ENCODE measurements at regions not wholly inside any gene's neighbourhood (a gene's known extent, or its start where the extent isn't known, plus 50 kb on each side); places are given as distances from the start of the nearest gene placed in this dataset.
A peak's percentile ranks its signal among the peaks of the same experiment; 100 is the strongest.

DNA sequence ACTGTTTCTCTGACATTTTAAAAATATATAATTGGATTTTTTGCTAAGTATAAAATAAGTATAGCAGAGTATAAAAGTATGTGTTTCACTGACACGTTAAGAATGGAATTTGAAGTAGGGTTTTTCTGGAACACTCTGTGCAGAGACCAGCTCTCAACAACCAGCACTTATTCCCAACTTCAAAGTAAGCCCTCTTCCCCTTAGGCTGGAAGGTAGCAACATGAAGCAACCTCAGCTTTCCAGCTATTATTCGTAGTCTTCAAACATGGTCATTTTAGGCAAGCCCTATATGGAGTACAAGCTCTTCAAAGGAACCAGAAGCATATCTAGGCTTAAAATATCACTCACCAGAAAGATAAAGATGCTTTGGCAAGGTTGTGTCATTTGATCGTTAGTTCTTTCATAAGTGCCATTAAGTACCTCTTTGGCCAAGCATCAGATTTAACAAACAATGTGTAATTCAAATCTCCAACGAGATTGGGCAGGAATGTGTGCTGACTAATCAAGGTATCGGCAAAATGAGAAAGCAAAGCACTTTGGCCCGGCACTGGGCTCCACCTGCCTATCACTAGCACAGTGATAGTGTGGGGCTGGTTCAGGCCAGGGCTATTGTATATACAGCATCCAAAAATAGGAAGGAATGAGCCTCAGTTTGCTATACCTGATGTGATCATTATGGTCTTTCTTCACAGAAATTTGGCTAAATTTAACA lies 95.9 kb upstream of the FREM2 start:
- H3K9me3 ChIP-seq (ENCODE audit: control insufficient read depth in 2 of 2, insufficient read depth in 1 of 2, low read depth in 1 of 2, low read length in 1 of 2): no peaks in the 10 kb centered on the region
- WGBS, 3 donors: 13 to 60% (median 17%) methylated on average over 6 of the region's 6 CpGs
- H3K27me3 ChIP-seq (ENCODE audit: control insufficient read depth in 3 of 3, insufficient read depth in 3 of 3, low read length in 3 of 3): peaks cover 0 to 2% (median 0%) of the 10 kb centered on the region in 3 donors
- H3K27ac ChIP-seq (ENCODE audit: low read depth in 1 of 3, low read length in 2 of 3): no peak overlapping the region
- FAIRE-seq: no peak
- peak in 1 of 2 donors; percentile 23 for DNase-seq
- H3K4me1 ChIP-seq (ENCODE audit: control insufficient read depth in 3 of 3, insufficient read depth in 2 of 3, low read depth in 1 of 3, low read length in 2 of 3): no peaks in the 10 kb centered on the region
- H3K4me3 ChIP-seq (ENCODE audit: low read depth in 1 of 3, low read length in 3 of 3): no peak overlapping the region
- no peaks in the 10 kb centered on the region for H3K36me3 ChIP-seq (ENCODE audit: control insufficient read depth in 3 of 3, insufficient read depth in 2 of 3, low read depth in 1 of 3, low read length in 3 of 3)

DNA sequence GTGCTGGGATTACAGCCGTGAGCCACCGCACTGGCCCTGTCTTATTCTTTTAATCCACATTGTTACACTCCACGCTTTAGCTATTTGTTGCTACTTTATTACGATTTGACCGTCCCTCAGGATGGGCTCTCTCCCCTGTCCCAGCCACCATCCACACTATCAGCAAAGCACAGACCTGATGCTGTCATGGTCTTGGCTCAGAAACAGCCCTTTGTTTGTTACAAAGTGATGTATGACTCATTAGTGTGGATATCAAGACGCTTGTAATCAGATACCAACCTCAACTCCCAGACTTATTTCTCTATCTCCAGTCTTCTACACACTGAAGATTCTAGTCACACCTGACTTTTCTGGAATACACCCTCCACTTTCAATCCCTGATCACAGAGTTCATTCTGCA lies 84.6 kb upstream of the FREM2 start:
- Histone ChIP-seq H3K27me3 (ENCODE audit: control insufficient read depth in 3 of 3, insufficient read depth in 3 of 3, low read length in 3 of 3) (no peaks in the 10 kb centered on the region), H3K27ac (ENCODE audit: low read depth in 1 of 3, low read length in 2 of 3) (no peak overlapping the region), H3K36me3 (ENCODE audit: control insufficient read depth in 3 of 3, insufficient read depth in 2 of 3, low read depth in 1 of 3, low read length in 3 of 3) (no peaks in the 10 kb centered on the region), H3K4me1 (ENCODE audit: control insufficient read depth in 3 of 3, insufficient read depth in 2 of 3, low read depth in 1 of 3, low read length in 2 of 3) (no peaks in the 10 kb centered on the region), H3K4me3 (ENCODE audit: low read depth in 1 of 3, low read length in 3 of 3) (no peak overlapping the region), H3K9me3 (ENCODE audit: control insufficient read depth in 2 of 2, insufficient read depth in 1 of 2, low read depth in 1 of 2, low read length in 1 of 2) (no peaks in the 10 kb centered on the region)
- FAIRE-seq: no peak
- DNase-seq: no peak
- 60 to 71% (median 66%) methylated on average over 6 of the region's 6 CpGs for WGBS, 3 donors

DNA sequence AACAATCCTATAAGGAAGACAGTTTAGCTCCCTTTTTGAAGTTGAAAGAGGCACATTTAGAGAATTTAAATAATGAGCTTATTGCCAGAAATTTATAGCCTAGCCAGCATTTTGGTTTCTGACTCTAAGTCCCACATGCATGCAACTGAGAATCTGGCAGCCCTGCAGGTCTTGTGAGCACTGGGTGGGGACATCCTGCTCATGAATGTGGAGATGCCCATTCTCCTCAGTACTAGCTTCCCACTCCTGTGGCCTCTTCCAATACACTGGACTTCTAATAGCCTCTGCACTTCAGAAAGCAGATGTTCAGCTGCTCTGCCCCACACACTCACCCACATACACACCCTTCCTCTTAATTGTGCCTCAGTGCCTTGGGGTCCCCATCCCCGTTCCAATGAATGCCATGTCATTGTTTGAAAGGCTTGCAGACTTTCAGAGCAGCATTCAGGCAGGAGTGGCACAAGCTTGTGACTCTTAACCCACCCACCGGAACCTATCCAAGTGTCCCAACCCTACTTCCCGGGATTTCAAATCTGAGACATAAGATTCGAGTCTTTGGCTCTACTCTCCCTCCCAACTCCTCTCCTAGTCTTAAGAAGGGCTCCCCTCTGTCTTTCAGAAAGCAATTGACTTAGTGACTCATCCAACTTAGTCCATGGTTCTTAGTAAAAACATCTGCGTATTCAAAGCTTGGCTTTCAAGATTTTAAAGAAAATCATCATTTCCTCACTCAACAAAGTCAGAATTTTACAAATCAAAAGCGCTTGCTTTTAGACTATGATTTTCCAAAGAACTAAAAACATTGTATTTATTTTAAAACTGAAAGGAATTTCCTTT lies 80.0 kb upstream of the FREM2 start:
- Histone ChIP-seq H3K9me3 (ENCODE audit: control insufficient read depth in 2 of 2, insufficient read depth in 1 of 2, low read depth in 1 of 2, low read length in 1 of 2) (no peaks in the 10 kb centered on the region), H3K27ac (ENCODE audit: low read depth in 1 of 3, low read length in 2 of 3) (no peak overlapping the region), H3K36me3 (ENCODE audit: control insufficient read depth in 3 of 3, insufficient read depth in 2 of 3, low read depth in 1 of 3, low read length in 3 of 3) (no peaks in the 10 kb centered on the region), H3K27me3 (ENCODE audit: control insufficient read depth in 3 of 3, insufficient read depth in 3 of 3, low read length in 3 of 3) (no peaks in the 10 kb centered on the region), H3K4me1 (ENCODE audit: control insufficient read depth in 3 of 3, insufficient read depth in 2 of 3, low read depth in 1 of 3, low read length in 2 of 3) (peaks cover 0 to 3% (median 0%) of the 10 kb centered on the region in 3 donors), H3K4me3 (ENCODE audit: low read depth in 1 of 3, low read length in 3 of 3) (no peak overlapping the region)
- 84 to 92% (median 85%) methylated on average over 6 of the region's 6 CpGs for WGBS, 3 donors
- FAIRE-seq (no peak), DNase-seq (no peak)

DNA sequence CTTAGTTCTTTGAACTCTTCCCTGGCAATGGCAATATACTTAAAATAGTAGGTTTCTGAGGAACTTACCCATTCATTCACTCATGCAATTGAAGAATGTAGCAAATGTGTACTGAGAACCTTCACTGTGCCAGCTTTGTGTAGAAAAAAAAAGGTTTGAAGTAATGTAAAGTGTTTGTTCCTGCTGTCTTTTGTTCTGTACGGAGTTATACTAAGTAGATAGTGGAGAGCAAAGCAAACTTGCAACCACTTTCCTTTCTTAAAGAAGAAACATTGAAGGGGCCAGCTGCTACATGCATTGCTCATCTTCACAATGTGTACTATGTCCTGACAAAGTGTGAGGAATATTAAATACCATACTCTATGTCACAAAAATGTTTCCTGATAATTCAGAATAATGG lies 68.9 kb upstream of the FREM2 start:
- Histone ChIP-seq H3K27me3 (ENCODE audit: control insufficient read depth in 3 of 3, insufficient read depth in 3 of 3, low read length in 3 of 3) (no peaks in the 10 kb centered on the region), H3K9me3 (ENCODE audit: control insufficient read depth in 2 of 2, insufficient read depth in 1 of 2, low read depth in 1 of 2, low read length in 1 of 2) (no peaks in the 10 kb centered on the region), H3K4me3 (ENCODE audit: low read depth in 1 of 3, low read length in 3 of 3) (no peak overlapping the region), H3K36me3 (ENCODE audit: control insufficient read depth in 3 of 3, insufficient read depth in 2 of 3, low read depth in 1 of 3, low read length in 3 of 3) (no peaks in the 10 kb centered on the region), H3K27ac (ENCODE audit: low read depth in 1 of 3, low read length in 2 of 3) (no peak overlapping the region), H3K4me1 (ENCODE audit: control insufficient read depth in 3 of 3, insufficient read depth in 2 of 3, low read depth in 1 of 3, low read length in 2 of 3) (no peaks in the 10 kb centered on the region)
- 65 to 85% (median 69%) methylated on average over 1 of the region's 1 CpG for WGBS, 3 donors
- no peak for DNase-seq
- no peak for FAIRE-seq

DNA sequence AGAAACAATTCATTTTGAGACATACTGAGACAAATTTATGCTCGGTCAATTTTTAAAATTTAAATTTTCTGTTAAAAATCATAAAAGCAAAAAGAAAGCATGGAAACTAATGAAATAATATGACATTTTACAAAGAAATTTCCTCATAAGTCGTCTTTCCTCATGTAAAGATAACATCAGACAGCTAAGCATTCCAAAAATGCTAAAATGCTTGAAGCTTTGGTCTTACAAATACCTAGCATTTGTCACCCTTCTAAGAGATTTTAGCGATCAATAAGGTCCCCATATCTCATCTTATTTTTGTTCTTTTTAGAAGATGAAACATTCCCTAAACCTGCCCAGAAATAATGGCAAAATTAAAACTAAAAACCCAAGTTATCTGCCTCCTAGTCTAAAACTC lies 68.5 kb upstream of the FREM2 start:
- no peaks in the 10 kb centered on the region for H3K9me3 ChIP-seq (ENCODE audit: control insufficient read depth in 2 of 2, insufficient read depth in 1 of 2, low read depth in 1 of 2, low read length in 1 of 2)
- H3K27me3 ChIP-seq (ENCODE audit: control insufficient read depth in 3 of 3, insufficient read depth in 3 of 3, low read length in 3 of 3): no peaks in the 10 kb centered on the region
- no peaks in the 10 kb centered on the region for H3K4me1 ChIP-seq (ENCODE audit: control insufficient read depth in 3 of 3, insufficient read depth in 2 of 3, low read depth in 1 of 3, low read length in 2 of 3)
- H3K4me3 ChIP-seq (ENCODE audit: low read depth in 1 of 3, low read length in 3 of 3): no peak overlapping the region
- FAIRE-seq (no peak), DNase-seq (no peak)
- H3K36me3 ChIP-seq (ENCODE audit: control insufficient read depth in 3 of 3, insufficient read depth in 2 of 3, low read depth in 1 of 3, low read length in 3 of 3): no peaks in the 10 kb centered on the region
- 77 to 86% (median 85%) methylated on average over 3 of the region's 3 CpGs for WGBS, 3 donors
- no peak overlapping the region for H3K27ac ChIP-seq (ENCODE audit: low read depth in 1 of 3, low read length in 2 of 3)

DNA sequence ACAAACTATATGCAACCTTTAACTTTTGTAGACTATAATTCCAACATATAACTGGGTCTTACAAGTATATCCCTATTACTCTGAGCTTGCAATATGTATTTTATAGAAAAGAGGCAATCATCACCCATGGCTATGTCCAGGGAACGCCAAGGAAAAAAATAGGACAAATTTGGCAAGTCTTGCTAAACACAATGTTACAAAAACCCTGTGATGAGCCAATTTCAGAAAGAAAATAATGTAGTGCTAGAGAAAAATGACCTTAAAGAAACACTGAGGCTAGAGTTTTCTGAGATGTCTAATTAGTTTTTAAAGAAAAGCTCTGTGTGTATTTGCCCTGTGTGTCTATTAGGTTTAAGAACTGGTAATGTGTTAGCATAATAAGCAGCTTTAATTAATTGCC lies 68.0 kb upstream of the FREM2 start:
- Histone ChIP-seq H3K27ac (ENCODE audit: low read depth in 1 of 3, low read length in 2 of 3) (no peak overlapping the region), H3K4me3 (ENCODE audit: low read depth in 1 of 3, low read length in 3 of 3) (no peak overlapping the region), H3K36me3 (ENCODE audit: control insufficient read depth in 3 of 3, insufficient read depth in 2 of 3, low read depth in 1 of 3, low read length in 3 of 3) (no peaks in the 10 kb centered on the region), H3K9me3 (ENCODE audit: control insufficient read depth in 2 of 2, insufficient read depth in 1 of 2, low read depth in 1 of 2, low read length in 1 of 2) (no peaks in the 10 kb centered on the region), H3K4me1 (ENCODE audit: control insufficient read depth in 3 of 3, insufficient read depth in 2 of 3, low read depth in 1 of 3, low read length in 2 of 3) (no peaks in the 10 kb centered on the region), H3K27me3 (ENCODE audit: control insufficient read depth in 3 of 3, insufficient read depth in 3 of 3, low read length in 3 of 3) (no peaks in the 10 kb centered on the region)
- DNase-seq (no peak), FAIRE-seq (no peak)
- 73 to 90% (median 76%) methylated on average over 1 of the region's 1 CpG for WGBS, 3 donors

DNA sequence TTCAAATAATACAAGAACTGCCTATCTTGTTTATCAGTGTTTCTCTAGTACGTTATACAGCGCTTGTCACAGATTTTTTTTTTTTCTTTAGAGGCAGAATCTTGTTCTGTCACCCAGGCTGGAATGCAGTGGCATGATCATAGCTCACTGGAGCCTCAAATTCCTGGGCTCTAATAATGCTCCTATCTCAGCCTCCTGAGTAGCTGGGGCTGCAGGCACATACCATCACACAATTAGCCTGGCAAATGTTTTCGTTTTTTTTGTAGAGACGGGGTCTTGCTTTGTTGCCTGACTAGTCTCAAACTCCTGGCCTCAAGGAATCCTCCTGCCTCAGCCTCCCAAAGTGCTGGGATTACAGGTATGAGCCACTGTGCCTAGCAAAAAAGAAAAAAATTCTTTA lies 66.0 kb upstream of the FREM2 start:
- FAIRE-seq: no peak
- no peak overlapping the region for H3K4me3 ChIP-seq (ENCODE audit: low read depth in 1 of 3, low read length in 3 of 3)
- no peaks in the 10 kb centered on the region for H3K9me3 ChIP-seq (ENCODE audit: control insufficient read depth in 2 of 2, insufficient read depth in 1 of 2, low read depth in 1 of 2, low read length in 1 of 2)
- no peak for DNase-seq
- 84 to 92% (median 87%) methylated on average over 4 of the region's 4 CpGs for WGBS, 3 donors
- H3K4me1 ChIP-seq (ENCODE audit: control insufficient read depth in 3 of 3, insufficient read depth in 2 of 3, low read depth in 1 of 3, low read length in 2 of 3): no peaks in the 10 kb centered on the region
- no peaks in the 10 kb centered on the region for H3K27me3 ChIP-seq (ENCODE audit: control insufficient read depth in 3 of 3, insufficient read depth in 3 of 3, low read length in 3 of 3)
- no peak overlapping the region for H3K27ac ChIP-seq (ENCODE audit: low read depth in 1 of 3, low read length in 2 of 3)
- no peaks in the 10 kb centered on the region for H3K36me3 ChIP-seq (ENCODE audit: control insufficient read depth in 3 of 3, insufficient read depth in 2 of 3, low read depth in 1 of 3, low read length in 3 of 3)

DNA sequence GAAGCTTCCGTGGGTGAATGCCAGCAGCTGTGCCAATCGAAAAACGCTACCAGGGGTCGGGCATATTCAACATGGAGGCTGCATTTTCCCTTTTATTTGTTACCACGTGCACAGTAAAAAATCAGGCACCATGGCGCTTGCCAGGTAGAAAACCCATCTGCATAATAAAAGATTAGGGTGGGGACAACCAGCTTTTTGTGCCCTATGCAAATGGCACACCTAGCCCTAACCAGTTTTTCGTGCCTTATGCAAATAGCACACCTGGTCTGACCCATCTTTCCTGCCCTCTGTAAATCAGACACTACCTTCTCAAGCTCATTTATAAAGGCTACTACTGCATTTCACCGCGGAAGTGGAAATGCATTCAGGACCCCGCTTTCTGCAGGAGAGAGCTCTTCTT lies 62.1 kb upstream of the FREM2 start:
- DNase-seq (no peak), FAIRE-seq (no peak)
- Histone ChIP-seq H3K9me3 (ENCODE audit: control insufficient read depth in 2 of 2, insufficient read depth in 1 of 2, low read depth in 1 of 2, low read length in 1 of 2) (no peaks in the 10 kb centered on the region), H3K27me3 (ENCODE audit: control insufficient read depth in 3 of 3, insufficient read depth in 3 of 3, low read length in 3 of 3) (no peaks in the 10 kb centered on the region), H3K4me1 (ENCODE audit: control insufficient read depth in 3 of 3, insufficient read depth in 2 of 3, low read depth in 1 of 3, low read length in 2 of 3) (no peaks in the 10 kb centered on the region), H3K36me3 (ENCODE audit: control insufficient read depth in 3 of 3, insufficient read depth in 2 of 3, low read depth in 1 of 3, low read length in 3 of 3) (no peaks in the 10 kb centered on the region), H3K27ac (ENCODE audit: low read depth in 1 of 3, low read length in 2 of 3) (no peak overlapping the region), H3K4me3 (ENCODE audit: low read depth in 1 of 3, low read length in 3 of 3) (no peak overlapping the region)
- WGBS, 3 donors: 53 to 64% (median 63%) methylated on average over 10 of the region's 10 CpGs
